ENCODE measurements at regions not wholly inside any gene's neighbourhood (a gene's known extent, or its start where the extent isn't known, plus 50 kb on each side); places are given as distances from the start of the nearest gene placed in this dataset.

GRCh38 chr2:16288371-16289112 is 348.2 kb downstream of the MYCN start:
- DNase-seq, result no peak

- no peak for DNase-seq
Observed at GRCh38 chr2:16287831-16288230, 347.5 kb downstream of the MYCN start.

DNA sequence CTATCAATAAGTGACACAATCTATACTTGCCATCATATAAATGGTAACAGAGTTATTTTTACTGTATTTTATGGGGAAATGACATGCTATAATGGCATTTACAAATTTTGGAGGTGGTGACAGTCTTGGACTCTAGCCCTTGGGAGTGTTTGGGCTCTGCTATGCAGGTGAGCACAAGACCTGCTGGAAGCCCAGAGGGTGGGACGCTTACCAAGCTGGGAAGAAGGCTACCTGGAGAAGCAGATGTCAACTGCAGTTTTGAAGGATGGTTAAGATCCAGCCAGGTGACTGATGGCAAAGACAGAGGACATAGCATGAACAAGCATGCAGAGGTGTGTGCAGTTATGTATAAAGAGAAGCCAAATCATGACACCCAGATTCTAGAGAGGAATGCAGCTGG is 346.9 kb downstream of the MYCN start:
- DNase-seq, result no peak

DNA sequence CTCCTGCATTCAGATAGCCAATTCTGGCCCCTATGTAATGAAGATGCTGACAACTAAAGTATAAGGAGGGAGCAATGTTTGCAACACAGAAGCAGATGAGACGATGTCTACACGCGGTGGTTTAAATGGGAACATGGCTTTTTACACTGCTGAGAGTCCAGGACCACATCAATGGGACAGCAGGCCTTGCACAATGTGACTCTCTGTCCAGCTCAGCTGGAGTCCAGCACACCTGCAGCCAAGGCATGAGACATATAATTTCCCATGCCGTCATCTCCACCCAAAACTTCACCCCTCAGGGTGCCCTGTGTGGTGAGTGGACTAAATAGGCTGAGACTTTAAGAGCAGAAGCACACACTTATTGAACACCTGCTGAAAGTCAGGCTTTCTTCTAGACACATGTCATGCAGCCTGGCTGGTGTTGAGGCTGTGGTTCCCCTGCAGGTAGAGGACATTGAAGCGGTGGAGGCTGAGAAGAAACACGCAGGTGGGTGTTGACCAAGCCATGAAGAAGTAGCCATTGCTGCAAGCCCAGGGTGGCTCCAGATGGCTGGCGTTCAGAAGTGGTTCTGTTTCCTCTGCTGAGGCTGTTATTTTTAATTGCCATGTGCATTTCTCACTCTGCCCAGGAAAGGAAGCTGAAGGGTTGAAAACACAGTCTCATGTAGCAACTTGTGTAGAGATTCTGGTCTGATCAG is 345.6 kb downstream of the MYCN start:
- no peak for DNase-seq

- DNase-seq, result no peak
Observed at GRCh38 chr2:16284941-16285625, 344.7 kb downstream of the MYCN start.

- DNase-seq, result no peak
Observed at GRCh38 chr2:16283071-16283850, 342.9 kb downstream of the MYCN start.

- DNase-seq, result no peak
Observed at GRCh38 chr2:16282511-16282910, 342.2 kb downstream of the MYCN start.

DNA sequence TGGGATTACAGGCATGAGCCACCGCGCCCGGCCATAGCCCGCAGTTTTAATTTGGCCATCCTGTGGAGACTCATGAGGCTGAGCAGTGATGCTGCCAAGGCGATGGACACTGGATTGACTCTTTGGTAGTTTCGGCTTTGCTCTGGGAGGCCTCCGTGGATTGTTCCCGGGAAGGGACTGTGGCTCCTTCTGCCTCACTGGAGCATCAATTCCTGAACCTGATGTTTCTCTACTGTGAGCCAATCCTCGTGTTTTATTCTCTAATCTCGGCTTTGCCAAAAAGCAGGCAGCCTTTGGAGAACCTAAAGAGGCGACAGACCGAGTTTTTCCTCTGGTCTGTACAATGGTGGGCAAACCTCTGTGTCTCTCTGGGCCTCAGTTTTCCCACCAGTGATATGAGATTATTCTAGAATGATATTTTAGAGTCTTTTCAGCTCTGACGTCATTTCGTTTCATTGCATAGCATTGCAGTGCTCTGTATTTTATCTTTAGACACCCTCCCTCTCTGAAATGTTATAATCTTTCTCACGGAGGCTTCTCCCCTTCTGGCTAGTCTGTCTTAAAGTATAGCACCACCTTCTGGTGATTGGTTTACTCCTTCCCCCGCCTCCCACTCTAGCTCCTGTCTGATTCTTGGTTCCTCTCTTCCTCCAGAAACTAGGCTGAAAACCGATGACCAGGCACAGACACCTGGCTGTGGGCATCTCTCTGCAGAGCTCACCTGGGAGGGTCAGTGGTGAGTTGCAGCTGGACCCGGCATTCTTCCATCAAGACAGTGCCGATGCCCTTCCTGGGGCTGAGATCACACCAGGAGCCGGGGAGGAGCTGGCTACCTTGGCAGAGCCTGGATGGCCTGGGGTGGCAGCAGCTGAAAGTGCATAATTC is 341.3 kb downstream of the MYCN start:
- DNase-seq, result no peak

GRCh38 chr2:16280081-16280480 is 339.7 kb downstream of the MYCN start:
- DNase-seq, result no peak

GRCh38 chr2:16279641-16280040 is 339.3 kb downstream of the MYCN start:
- DNase-seq, result no peak

DNA sequence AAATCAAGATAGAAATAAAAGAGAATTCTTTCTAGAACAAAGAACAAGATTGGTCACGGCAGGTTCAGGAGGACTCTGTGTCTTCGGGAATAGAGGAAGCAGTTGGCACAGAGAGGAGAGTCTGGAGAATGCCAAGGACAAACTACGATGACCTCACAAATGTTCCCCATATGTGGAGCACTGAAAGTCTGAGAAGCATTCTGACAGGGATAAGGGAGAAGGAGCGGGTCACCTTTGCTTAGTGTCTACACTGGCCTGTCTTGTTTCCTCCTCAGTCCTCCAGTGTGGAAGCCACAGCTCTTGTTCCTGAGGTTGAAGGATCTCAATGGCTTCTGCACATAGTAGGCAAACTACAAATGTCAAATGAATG is 338.8 kb downstream of the MYCN start:
- DNase-seq, result no peak

- no peak for DNase-seq
Observed at GRCh38 chr2:16278421-16279200, 338.3 kb downstream of the MYCN start.

DNA sequence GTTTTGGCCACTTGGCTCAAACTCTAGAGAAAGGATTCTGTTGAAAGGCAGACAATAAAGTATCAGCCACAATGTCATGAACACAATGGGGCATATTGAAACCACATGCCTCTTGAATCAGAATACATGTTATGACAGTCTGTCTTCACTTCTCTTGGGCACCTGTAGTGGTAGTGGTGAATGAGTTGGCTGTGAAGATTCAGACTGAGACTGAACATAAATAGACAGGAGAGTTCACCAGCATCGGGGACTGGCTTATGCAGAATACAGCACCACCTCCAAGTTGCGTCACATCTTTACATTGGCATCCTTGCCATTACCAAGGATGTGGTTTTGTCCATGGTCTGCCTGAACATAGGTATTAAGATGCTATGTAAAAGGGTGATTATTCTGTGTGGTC is 336.8 kb downstream of the MYCN start:
- DNase-seq, result no peak

- no peak for DNase-seq
Observed at GRCh38 chr2:16275661-16276060, 335.3 kb downstream of the MYCN start.

- DNase-seq, result no peak
Observed at GRCh38 chr2:16275131-16275530, 334.8 kb downstream of the MYCN start.

DNA sequence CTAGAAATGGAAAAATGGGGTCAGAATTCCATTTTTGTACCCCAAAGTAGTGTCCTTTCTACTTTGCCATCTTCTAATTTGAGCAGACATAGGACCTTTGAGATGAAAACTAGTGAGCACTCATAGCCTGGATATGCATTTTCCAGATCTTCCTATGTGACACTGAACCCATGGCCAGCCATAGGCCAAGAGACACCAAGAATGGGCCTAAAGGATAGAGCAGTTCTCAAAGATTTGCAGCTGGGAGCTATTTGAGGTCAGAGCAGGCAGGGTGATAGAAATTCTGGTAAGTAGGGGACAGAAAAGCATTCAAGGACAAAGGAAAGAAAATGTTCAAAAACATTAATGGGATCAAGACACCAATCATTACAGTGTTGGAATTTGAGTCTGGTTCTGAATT is 332.8 kb downstream of the MYCN start:
- no peak for DNase-seq

DNA sequence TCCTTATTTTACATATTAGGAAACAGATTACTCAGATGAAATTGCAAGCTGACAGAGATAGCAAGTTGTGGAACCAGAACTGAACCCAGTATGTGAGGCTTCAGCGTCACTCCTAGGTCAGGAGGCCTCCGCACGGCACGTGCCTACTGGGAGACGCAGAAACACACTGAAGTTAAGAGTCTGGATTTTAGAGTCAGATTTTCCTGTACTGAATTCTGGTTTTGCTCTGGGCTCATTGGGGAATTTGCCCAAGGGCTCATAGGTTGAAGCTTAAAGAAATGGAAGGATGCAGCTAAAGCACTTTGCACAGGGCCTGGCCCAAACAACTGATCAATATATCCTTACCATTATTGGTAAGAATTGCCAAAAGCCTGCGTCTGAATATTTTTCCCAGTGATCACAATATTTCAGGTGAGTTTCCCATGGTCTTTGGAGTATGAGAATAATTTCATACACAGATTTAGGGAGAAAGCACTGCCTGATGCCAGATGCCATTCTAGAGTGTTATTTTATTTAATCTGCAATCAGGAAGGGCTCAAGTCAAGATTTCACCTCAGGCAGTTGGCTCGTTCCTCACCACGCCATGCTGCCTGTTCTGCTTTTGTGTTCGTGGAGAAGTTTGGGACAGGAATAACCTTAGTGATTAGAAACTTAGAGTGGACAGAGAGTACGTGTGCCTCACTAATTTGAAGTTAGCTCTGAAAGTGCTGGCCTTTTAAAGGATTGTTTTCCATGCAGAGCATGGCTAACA is 331.9 kb downstream of the MYCN start:
- DNase-seq, result no peak

DNA sequence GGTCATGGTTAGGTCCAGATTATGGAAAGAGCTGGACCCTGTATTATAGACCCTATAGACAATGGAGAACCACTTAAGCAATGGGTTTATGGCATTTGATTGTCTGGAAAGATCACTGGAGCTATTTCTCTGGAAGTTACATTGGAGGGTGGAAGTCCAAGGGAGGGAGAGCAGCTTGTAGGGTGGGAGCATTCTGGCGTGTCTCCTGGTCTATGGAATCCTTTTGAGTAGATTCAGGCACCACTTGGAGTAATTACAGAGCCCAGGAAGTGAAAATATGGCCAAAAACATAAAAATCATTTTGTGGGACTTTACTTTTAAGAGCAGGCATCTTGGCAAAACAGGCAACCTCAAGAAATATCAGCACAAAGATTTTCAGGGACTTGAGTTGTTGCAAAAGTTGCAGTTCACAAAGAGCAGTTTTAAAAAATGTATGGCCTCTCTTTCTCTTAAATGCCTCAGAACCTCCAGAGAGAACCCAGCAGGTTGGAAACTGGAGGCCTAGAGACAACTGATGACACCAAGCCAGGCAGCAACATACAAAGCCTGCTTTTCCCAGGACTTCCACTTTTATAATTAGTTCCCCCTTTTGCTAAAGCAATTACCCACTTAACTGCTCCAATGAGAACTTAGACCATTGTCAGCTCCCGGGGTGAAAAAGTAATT is 331.0 kb downstream of the MYCN start:
- DNase-seq, result no peak

DNA sequence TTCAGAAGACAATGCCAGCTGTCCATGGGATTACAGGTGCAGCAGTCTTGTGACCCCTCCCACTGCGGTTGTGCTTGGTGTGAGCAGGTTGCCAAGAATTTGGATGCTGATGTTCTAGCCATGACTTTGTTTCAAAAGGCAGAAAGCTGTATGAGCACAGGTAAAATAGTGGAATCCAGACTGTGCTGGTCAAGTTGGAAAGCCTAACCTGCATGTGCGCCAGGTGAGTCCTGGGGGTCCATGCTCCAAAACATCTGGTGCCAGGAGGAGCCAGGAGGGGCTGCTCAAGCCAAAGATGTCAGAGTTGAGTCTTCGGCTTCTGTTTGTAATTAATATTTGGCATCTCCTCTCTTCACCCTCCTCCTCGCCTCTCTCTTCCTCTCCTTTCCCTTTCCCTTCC is 330.1 kb downstream of the MYCN start:
- no peak for DNase-seq

Data from T-helper 9 cell (primary cell).